Muscle of back (tissue), 3 donors: ENCODE measurements at regions not wholly inside any gene's neighbourhood (a gene's known extent, or its start where the extent isn't known, plus 50 kb on each side); places are given as distances from the start of the nearest gene placed in this dataset.
A peak's percentile ranks its signal among the peaks of the same experiment; 100 is the strongest.

Experiments
- DNase-seq, 3 donors: peaks; one replicate each; pipeline versions ENCODE4 v3.0.0 to v3.0.0-alpha.2; 2013

DNA sequence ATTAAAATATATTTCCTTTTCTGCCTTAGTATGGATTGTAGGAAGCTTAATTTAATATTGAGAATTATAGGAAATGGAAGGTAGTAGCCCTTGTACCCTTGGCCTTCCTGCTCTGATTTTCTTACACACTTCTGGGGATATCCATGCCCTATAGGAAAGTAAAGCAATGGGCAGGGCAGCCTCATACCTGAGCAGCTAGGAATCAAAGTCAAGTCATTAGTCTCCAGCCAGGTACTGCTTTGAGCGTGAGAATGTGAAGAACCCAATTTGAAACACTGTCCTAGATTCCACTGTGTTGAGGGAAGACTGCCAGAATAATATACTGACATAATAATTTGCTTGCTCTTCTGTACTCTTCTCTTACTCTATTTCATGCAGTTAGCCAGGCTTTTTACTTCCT lies 51.0 kb upstream of the L3MBTL3 start:
- DNase-seq, result peak in 1 of 3 donors; percentile 3

DNA sequence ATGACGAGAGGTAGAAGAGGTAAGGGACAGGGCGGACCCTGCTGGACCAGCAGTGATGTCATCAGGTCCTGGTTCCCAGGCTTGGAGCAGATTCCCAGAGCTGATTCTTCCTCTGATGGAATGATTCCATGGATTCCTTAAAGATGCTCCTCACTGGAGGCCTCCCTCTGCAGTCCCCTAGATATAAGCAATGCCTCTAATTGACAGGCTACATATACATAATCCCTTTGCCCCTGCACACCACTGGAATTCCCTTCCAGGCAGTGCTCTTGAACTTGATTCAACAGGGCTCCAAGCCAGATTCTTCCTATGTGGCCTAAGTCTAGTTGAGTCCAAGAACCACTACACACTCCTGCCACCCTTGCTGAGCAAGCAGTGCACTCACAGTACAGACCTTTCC lies 52.3 kb upstream of the L3MBTL3 start:
- no peak for DNase-seq

DNA sequence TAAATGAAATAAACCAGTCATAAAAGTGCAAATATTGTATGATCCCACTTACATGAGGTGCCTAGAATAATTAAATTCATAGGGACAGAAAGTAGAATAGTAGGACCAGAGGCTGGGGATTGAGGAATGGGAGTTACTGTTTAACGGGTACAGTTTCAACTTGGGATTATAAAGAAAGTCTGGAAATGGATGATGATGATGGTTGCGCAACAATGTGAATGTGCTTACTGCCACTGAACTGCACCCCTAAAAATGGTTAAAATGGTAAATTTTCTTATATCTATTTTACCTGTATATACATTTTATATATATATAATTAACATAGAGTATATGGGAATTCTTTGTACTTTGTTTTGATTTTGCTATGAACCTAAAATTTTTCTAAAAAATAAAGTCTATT lies 53.3 kb upstream of the L3MBTL3 start:
- DNase-seq, result no peak

DNA sequence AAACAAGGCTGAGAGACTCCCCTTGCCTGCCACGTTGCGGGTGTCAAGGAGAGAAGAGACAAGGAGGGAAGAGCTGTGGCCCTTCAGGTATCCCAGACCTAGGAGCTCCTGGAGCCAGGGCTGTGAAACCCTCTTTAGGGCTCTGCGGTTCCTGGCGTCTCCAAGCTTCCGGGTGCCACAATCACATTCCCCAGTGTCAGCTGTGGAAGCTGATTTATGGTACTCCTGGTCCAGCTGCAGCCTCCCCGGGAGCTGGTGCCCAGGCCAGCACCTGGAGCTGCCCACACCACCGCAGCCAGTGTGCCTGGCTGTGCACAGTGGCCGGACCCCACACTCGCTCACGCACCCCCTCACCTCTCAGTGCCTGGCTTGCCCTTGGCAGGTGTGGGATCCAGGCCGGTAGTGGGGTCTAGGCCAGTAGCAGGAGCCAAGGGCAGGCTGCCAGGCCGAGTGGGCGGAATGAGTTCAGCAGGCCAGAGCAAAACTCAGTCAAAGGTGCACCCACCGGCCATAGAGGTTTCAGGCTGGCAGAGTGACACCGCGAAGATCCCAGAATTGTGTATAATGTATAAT lies 58.9 kb upstream of the L3MBTL3 start:
- DNase-seq, result no peak

DNA sequence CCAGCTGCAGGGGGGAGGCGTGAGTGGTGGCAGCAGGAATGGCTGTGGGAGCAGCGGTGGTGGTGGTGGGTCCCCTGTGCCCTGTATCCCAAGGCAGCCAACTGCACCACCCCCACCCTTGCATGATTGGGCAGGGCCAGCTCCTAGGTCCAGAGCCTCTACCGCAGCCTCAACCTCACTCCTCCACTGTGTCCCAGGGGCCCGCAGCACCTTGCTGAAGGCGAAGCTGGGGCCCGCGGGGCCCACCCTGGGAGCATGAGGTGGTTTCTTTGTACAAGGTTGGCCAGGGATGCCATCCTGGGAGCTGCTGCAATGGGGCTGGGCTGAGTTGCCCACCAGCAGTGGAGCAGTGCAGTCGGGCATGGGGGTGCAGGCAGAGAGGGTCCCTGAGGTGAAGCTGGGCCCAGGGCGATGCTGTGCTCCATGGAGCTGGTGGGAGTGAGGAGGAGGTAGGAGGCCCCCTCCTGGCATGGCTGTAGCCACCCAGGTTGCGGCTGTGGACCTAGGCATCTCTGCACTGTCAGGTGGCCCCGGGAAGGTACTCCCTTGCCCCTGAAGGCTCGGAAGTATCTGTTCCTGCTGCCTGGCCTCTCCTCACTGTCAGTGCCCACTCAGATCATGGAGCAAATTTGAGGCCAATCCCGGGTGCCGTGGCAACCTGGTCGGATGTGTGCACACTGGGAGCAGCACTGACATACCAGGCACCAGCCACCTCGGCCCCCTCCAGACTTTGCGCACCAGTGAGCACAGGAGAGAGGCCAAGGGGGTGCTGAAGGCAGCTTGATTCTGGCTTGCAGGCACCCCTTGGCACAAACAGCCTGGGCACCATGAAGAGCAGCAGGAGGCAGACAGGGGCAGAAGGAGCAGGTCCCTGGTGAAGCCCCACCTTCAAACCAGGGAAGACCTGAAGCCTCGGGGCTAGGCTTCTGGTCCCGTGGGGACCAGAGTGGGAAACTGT lies 60.2 kb upstream of the L3MBTL3 start:
- no peak for DNase-seq

DNA sequence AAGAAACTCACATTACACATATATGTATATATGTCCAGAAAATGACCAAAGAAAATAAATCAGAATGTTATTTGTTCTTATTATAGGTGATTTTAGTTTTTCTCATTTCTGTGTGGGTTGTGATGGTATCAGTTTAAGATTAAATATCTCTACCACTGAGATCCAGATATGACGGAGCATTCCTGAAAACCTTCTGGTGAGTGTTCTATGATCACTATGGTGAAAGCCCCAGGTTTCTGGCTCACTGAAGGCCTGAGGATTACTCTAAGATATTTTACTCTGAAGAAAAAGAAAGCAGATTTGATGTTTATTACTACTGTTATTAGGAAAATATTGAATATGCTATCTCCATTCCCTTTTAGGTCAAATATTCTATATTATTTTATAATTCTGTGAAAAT lies 62.8 kb upstream of the L3MBTL3 start:
- DNase-seq, result no peak

DNA sequence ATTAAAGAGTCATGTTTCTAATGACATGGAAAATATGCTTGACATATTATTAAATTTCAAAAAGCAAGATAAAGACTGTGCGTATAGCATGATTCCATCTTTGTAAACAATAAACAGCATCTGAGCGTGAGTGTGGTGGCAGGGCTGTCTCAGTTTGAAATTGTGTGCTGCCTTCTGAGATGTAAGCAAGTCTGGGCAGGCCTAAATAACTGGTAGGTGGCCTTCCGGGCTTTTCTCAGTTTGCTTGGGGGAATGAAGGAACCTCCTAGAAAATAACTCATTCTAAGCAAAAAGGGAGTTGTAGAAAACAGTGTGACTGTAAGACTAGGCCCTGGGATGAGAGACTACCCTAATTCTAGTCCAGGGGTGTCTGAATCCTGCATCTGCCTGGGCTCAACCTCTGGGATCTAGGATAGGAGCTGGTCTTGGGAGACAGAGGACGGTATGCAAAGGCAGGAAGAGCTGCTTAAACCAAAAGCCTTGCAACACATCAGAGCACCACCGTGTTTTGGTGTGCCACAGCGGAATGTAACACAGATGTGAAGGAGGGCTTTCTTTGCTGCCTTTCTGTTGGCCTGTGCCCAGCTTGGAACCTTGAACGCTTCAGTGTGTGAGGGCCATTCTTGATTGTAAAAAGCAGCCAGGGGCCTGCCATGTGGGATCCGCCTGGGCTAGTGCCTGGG lies 63.5 kb upstream of the L3MBTL3 start:
- no peak for DNase-seq

DNA sequence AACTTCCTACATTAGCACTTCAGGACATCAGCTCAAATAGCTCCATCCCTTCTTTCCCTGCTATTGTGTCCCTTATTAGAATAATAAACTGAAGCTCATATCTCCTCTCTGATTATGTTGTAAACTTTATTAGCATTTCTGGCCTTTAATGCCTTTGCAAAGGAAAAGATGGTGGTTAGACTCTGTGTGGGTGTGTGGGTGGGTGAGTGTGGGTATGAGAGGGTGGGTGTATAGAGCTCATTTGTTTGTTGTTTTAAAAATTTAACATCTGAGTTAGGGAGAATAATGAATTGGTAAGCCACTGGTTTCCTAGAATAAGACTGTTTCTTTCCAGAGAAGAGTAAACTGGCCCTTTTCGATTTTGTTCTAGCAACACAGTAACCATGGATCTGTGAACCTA lies 70.6 kb upstream of the L3MBTL3 start:
- DNase-seq, result no peak

DNA sequence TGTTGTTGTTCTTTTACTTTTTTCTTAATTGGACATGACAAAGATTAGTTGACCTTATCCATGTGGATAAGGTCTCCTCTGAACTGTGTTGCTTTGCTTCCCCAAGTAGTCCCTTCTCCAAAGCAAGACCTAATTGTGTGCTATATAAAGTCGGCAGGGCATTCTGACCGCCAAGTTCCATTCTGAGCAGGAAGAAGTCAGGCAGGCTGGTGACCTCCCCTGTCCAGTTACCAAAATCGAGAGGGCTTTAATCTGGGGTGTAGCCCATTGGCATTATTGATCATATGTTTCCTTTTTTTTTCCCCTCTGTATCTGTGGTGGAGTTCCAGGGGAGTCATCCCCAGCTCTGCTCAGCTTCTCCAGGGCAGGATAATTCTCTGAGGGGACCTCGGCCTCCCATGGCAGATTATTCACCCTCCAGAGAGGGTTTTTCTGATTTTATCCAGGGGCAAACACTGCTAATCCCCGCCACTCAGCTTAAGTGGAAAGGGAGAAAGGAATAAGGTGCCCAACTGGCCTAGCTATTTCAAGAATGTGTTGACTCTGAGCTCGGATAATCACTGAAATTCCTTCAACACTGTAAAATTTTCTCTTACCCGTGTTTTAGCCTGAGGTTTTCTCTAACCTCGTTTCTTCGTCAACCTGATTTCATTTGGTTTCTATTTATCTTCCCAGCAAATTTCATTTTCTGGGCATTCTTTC lies 71.8 kb upstream of the L3MBTL3 start:
- DNase-seq, result no peak

DNA sequence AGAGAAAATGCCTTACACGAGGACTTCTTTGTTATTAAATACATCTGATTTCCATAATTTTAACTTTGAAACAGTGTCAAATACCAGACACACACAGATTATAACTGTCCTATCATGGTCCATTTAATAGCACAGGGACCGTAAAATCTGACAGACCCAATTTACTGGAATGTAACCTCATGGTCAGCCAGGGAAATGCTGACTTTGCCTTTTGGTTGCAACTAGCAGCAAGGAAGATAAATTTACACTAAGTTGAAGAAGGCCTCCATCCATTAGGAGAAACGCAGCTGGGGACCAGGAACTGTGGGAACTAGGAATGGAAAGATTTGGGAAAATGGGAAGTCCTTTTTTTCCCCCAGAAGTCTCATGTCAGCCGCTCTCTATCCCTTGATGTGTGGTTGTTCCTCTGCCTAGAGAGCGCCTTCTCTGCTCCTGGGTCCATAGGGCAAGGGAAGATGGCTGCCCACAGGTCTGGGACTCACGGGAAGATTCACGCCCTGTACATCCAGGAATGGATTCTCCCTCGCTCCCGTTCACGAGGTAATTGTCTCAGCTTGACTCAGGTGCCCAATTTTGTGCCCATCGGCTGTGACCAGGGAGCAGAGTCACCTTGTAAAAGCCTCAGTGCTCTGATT lies 74.6 kb upstream of the L3MBTL3 start:
- DNase-seq, result no peak

DNA sequence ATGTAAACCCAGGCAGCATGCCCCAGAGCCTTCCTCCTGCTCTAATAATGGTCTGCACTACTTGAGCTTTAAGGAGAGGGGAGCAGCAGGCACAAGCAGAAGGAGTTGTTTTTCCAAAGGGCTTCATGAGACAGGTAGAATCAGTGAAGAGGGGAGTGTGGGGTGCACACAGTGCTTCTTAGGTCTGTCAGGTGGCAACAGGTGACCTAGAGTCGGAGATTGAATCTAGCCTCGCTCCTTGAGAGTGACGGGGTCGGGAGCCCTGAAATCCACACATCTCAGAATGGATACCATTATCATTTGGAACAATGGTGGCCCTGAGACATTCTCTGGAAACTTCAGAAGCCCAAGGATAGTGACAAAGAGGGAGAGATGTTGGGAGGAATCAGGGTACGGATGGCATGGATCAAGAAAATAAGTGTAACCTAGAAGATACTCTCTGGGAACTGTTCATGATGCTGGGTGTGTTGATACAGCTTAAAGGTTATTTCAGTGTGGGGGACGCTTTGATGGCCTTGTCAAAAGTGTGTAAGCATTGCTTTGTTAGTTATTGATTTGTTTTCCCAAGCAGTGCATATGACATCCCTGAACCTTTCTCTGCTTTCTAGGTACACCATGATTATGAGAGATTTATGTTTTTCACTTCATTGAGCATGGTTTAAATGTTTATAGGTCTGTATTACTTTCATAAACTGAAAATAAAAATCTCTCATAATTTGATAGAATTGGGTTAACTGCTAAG lies 77.8 kb upstream of the L3MBTL3 start:
- DNase-seq, result no peak

DNA sequence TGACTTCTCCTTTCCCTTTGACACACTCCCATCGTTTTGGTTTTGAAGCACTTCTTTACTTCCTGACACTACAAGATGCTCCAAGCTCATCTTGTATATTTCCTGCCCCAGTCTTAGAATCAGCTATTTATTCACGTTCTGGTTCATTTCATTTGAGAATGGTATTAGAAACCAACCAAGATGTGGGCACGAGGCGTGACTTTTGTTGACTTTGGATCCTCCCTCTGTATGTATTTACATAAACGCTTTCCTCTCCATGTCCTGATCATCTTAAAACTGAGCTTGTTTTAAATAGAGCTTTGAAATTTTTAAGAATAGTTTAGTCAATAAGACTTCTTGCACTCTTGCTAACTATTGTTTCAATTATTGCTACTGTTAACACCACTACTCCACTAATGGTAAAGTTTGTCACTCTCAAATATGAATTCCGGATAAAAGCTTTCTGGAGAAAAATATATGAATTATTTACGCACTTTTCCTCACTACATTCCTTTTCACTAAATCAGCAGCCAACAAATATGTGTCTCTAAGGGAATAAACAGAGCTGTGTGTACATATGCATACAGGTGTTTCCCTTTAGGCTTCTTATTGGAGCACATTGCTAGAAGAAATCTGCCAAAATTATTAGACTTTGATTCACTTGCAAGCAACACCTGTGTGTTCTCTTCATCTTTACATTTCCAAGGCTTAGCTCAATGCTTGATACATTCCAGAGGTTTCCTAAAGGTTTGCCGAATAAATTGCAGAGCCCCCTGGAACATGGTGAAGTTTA lies 77.3 kb upstream of the TMEM244 start:
- no peak for DNase-seq

DNA sequence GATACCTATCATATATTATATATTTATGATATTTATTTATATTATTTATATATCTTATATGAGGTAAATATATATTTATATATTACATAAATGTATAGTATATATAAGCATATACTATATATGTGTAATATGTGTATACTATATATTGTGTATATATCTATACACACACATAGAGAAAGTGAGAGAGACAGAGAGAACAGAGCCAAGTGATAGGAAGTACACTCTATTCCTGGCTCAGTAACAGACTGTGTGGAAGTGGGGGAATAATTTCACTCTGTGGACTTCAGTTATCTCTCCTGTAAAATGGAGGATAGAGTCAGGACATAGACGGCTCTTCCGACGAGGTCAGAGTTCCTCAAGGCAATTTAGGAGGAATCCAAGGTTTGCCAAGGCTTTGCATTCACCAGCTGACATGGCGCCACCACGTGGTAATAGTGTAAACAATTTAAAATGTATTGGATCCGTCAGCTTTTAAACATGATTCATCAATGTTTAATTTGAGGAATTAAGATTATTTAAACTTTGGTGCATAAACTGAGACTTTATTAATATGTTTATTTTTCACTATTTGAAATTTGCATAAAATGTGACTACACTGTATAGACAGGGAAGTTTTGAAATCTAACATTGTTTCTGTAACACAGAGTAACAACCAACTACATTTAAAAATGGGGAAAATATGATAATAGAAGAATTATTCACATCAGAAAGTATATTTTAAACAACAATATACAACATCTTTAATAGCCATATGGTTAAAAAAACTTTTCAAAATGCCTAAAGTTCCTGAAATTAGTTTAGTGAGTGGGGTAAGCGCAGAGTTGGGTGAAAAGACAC lies 75.4 kb upstream of the TMEM244 start:
- peak; percentile 43 to 74 (median 51) for DNase-seq

DNA sequence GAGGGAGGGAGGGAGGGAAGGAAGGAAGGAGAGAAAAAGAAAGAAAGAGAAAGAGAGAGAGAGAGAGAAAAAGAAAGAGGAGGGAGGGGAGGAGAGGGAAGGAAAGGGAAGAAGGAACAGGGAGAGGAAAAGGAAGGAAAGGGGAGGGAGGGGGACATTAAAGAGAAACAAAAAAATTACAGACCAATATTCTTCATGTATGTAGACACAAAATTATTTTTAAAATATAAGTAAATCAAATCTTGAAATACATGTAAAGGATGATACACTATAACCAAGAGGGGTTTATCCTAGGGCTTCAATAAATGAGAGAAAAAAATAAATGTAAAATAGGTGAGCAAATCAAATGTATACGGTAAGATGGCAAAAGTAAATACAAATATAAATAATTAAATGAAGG lies 71.2 kb upstream of the TMEM244 start:
- DNase-seq, result no peak

DNA sequence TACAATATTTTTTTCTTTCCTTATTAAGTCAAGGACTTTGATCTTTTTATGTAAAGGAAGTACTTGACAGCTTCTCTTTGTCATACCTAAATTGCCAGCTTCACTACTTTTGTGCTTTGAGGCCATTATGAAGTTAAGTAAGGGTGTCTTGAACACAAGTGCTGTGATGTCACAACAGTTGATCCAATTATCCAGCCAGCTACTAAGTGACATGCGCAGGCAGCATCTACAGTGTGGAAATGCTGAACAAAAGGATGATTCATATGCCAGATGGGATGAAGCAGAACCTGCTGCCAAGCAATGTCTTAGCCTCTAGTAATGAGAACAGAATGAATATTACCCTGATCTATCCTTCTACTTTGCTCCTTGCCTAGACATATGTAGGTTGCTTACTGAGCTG lies 68.3 kb upstream of the TMEM244 start:
- DNase-seq, result peak in 2 of 3 donors; percentile 13 to 22

DNA sequence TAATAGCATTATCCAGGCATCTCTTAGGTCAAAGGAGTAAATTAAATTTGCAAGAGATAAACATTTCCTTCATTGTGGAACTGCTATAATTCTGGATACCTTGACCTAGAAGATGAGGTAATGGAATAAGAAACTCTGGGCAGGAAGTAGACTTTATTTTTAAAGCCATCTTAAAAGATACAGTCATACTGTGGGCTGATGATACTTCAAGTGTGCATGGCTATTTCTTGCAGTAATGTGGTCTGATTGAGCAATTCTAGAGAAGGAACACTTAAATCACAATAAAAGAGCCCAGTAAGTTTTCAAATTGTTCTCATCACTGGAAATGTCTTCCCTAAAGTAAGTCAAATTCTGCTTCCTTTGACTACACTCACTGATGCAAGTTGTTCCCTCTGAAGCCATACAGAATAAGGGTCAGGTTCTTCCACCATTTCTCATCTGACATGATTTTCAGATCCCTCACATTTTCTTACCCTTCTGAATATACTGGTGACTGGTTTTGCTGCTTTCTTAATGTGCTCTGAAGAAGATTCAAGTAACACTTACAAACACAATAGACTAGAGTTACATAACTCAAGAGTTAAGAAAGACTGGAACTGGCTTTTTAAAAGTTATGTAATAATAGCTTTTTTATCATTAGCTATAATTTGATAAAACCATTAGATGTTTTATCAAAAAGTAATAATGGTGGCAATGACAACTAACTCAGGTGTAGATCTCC lies 62.6 kb upstream of the TMEM244 start:
- no peak for DNase-seq

DNA sequence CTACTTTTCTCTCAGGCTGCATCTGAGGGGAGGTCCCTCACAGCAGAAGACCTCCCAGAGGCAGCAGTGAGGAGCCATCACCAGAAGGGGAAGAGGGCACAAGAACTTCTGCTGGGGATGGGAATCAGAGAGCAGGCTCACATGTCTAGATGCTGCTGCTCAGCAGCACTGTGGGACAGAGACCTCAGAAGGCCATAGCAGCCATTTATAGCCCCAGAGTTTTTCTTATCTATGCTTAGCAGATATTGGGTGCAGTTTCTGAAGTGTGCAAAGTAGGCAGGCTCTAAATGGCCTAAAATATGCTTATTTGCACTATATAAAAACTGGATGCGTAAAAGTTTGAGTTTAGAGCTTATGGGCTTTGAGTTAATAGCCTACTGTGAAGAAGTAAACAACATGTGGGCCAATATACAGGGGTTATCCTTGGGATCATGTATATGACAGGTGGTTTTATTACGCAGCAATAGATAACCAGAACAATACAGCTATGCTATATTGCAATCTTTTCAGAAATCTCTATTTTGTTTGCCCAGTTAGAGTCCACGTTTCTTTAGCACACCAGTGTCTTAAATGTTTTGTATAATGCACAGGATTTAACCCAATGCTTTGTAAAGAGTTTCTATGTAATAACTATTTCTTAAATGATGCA lies 60.2 kb upstream of the TMEM244 start:
- no peak for DNase-seq
